ENCODE measurements at regions not wholly inside any gene's neighbourhood (a gene's known extent, or its start where the extent isn't known, plus 50 kb on each side); places are given as distances from the start of the nearest gene placed in this dataset.
"Not testable (repeated sequence)": the region's sequence is repeated elsewhere in the genome, so short reads cannot be mapped to it uniquely, and the experiment has no call there.

GRCh38 chr15:21744245-21744915, 133.2 kb downstream of the POTEB start:
- TF ChIP-seq CREB1 (CRISPR knock-in tag; IDR thresholded peaks at IDR 0.05); CTCF (IDR thresholded peaks at IDR 0.05); ATF3 (CRISPR knock-in tag; conservative IDR thresholded peaks at IDR 0.05); PRDM15 (CRISPR knock-in tag; IDR thresholded peaks at IDR 0.05): not testable (repeated sequence)
